ENCODE measurements at regions not wholly inside any gene's neighbourhood (a gene's known extent, or its start where the extent isn't known, plus 50 kb on each side); places are given as distances from the start of the nearest gene placed in this dataset.

- H3K27ac ChIP-seq: no peak overlapping the region
- H2AFZ ChIP-seq (ENCODE audit: low read depth): no peak overlapping the region
- H3K27me3 ChIP-seq (ENCODE audit: insufficient read depth, low read depth): no peaks in the 10 kb centered on the region
- H3K36me3 ChIP-seq (ENCODE audit: insufficient read depth): no peaks in the 10 kb centered on the region
- H3K4me1 ChIP-seq (ENCODE audit: low read depth, poor library complexity, severe bottlenecking): no peaks in the 10 kb centered on the region
- H3K4me3 ChIP-seq (IDR thresholded peaks at IDR 0.05; ENCODE audit: insufficient read depth, low read depth, low read length): no peak overlapping the region
- H4K20me1 ChIP-seq (ENCODE audit: insufficient read depth): no peaks in the 10 kb centered on the region
- no peak overlapping the region for H3K4me2 ChIP-seq
- H3K9ac ChIP-seq: no peak overlapping the region
- TF ChIP-seq, protein P1, sequence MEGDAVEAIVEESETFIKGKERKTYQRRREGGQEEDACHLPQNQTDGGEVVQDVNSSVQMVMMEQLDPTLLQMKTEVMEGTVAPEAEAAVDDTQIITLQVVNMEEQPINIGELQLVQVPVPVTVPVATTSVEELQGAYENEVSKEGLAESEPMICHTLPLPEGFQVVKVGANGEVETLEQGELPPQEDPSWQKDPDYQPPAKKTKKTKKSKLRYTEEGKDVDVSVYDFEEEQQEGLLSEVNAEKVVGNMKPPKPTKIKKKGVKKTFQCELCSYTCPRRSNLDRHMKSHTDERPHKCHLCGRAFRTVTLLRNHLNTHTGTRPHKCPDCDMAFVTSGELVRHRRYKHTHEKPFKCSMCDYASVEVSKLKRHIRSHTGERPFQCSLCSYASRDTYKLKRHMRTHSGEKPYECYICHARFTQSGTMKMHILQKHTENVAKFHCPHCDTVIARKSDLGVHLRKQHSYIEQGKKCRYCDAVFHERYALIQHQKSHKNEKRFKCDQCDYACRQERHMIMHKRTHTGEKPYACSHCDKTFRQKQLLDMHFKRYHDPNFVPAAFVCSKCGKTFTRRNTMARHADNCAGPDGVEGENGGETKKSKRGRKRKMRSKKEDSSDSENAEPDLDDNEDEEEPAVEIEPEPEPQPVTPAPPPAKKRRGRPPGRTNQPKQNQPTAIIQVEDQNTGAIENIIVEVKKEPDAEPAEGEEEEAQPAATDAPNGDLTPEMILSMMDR (conservative IDR thresholded peaks at IDR 0.05; ENCODE audit: low read depth, low read length): no peak
- no peaks in the 10 kb centered on the region for H3K79me2 ChIP-seq (ENCODE audit: insufficient read depth, low read depth)
Observed at GRCh38 chr13:105059786-105060185, 1475.7 kb downstream of the EFNB2 start.

DNA sequence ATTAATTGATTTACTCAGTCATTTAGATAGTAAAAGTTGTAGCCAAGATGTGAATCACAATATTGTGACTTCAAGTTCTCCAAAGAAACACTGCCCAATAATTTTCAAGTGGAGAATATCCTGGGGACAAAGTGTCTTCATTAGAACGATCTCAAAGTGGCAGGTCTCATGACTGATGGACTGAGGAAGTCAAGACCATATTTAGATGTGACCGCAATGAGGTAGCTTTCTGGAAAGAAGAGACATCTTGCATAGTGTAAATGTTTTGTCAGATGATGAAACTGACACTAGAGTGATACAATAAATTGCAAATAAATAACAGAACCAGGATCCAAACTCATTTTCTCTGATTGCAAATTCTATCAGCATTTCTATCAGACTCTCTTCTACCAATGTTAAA, 1476.9 kb downstream of the EFNB2 start:
- Histone ChIP-seq H3K4me1 (ENCODE audit: low read depth, poor library complexity, severe bottlenecking) (no peaks in the 10 kb centered on the region), H3K27ac (no peak overlapping the region), H3K79me2 (ENCODE audit: insufficient read depth, low read depth) (no peaks in the 10 kb centered on the region), H3K4me2 (no peak overlapping the region), H2AFZ (ENCODE audit: low read depth) (no peak overlapping the region), H3K9ac (no peak overlapping the region), H3K27me3 (ENCODE audit: insufficient read depth, low read depth) (no peaks in the 10 kb centered on the region), H4K20me1 (ENCODE audit: insufficient read depth) (no peaks in the 10 kb centered on the region), H3K4me3 (IDR thresholded peaks at IDR 0.05; ENCODE audit: insufficient read depth, low read depth, low read length) (no peak overlapping the region), H3K36me3 (ENCODE audit: insufficient read depth) (no peaks in the 10 kb centered on the region)
- TF ChIP-seq, protein P1 (conservative IDR thresholded peaks at IDR 0.05; ENCODE audit: low read depth, low read length): no peak

DNA sequence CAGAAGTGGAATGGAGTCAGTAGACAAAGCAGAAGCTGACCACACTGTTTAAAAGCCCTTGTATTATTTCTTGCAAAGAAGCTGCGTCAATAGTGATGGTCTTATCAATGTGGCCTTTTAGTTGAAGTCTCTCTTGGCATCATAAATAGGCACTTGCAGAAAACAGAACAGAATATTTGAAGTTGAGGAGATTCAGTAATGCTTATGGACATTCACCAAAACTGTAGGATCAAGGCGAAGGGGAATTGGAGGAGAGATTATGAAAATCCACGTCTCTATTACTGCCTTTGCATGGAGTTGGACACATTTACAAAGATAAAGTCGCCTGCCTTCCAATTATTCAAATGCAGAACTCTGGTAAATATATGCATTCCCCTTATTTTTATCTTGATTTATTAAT, 1482.8 kb downstream of the EFNB2 start:
- Histone ChIP-seq H3K36me3 (ENCODE audit: insufficient read depth) (no peaks in the 10 kb centered on the region), H3K9ac (no peak overlapping the region), H3K4me3 (IDR thresholded peaks at IDR 0.05; ENCODE audit: insufficient read depth, low read depth, low read length) (no peak overlapping the region), H3K27me3 (ENCODE audit: insufficient read depth, low read depth) (no peaks in the 10 kb centered on the region), H3K79me2 (ENCODE audit: insufficient read depth, low read depth) (no peaks in the 10 kb centered on the region), H4K20me1 (ENCODE audit: insufficient read depth) (no peaks in the 10 kb centered on the region), H3K4me1 (ENCODE audit: low read depth, poor library complexity, severe bottlenecking) (no peaks in the 10 kb centered on the region), H3K27ac (no peak overlapping the region), H2AFZ (ENCODE audit: low read depth) (no peak overlapping the region), H3K4me2 (no peak overlapping the region)
- TF ChIP-seq, protein P1 (conservative IDR thresholded peaks at IDR 0.05; ENCODE audit: low read depth, low read length): no peak

- no peaks in the 10 kb centered on the region for H3K27me3 ChIP-seq (ENCODE audit: insufficient read depth, low read depth)
- no peak overlapping the region for H3K4me2 ChIP-seq
- no peaks in the 10 kb centered on the region for H3K79me2 ChIP-seq (ENCODE audit: insufficient read depth, low read depth)
- no peak overlapping the region for H3K4me3 ChIP-seq (IDR thresholded peaks at IDR 0.05; ENCODE audit: insufficient read depth, low read depth, low read length)
- no peaks in the 10 kb centered on the region for H3K4me1 ChIP-seq (ENCODE audit: low read depth, poor library complexity, severe bottlenecking)
- H3K27ac ChIP-seq: no peak overlapping the region
- H4K20me1 ChIP-seq (ENCODE audit: insufficient read depth): no peaks in the 10 kb centered on the region
- H3K9ac ChIP-seq: no peak overlapping the region
- H3K36me3 ChIP-seq (ENCODE audit: insufficient read depth): no peaks in the 10 kb centered on the region
- TF ChIP-seq, protein P1 (conservative IDR thresholded peaks at IDR 0.05; ENCODE audit: low read depth, low read length): no peak
- H2AFZ ChIP-seq (ENCODE audit: low read depth): no peak overlapping the region
Observed at GRCh38 chr13:105050686-105051085, 1484.8 kb downstream of the EFNB2 start.

Measured in KMS-11 (cell line).